ENCODE measurements at regions not wholly inside any gene's neighbourhood (a gene's known extent, or its start where the extent isn't known, plus 50 kb on each side); places are given as distances from the start of the nearest gene placed in this dataset.

DNA sequence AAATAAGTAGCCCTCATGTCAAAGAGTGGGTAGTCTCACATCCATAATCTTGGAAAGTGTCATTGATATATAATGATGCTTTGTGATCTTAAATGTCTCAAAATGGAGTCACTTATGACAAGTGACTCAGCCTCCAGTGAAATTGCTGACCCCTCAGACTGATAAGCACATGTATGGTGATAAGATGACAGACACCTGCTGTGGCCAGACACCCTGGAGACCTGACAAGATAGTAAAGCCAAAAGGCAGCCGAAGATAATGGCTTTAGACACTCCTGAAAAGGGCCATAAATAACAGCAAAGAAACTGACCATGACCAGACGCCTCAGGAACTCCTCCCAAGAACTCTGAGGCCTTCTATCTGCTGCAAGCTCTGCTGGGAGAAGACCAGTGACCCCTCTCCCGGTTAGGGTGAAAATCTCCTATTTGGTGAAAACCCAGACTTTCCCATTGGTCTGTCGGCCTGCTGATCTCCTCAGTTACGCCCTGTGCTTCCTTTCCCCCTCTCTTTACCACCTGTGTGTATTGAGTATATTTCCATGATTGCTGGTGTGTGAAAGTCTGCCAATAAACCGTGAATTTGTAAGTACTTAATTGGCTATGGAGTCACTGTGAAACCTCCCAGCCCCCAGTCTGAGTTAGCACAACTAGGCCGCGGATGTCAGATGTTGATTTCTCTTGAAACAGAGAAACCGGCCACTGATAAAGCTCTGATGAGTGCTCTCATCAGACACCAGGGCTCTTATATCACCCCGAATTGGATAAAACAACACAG is 226.7 kb upstream of the MYOCD start:
- DNase-seq (ENCODE audit: low read depth) = no peak

DNA sequence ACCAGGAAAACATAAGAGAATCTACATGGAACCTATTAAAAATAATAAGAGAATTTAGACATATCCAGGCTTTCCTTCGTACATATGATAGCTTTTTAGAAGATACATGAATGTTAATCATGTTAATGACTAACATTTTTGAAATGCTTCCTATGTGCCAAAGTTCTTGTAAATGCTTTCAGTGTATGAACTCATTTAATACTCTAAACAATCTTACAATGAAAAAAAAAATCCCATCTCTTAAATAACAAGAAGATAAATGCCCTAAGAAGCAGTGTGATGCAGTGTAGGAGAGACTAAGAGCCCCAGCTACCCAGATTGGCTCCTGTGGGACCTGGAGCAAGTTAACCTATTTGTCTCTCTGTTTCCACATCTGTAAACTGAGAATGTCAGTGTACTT is 220.4 kb upstream of the MYOCD start:
- no peak for DNase-seq (ENCODE audit: low read depth)

DNA sequence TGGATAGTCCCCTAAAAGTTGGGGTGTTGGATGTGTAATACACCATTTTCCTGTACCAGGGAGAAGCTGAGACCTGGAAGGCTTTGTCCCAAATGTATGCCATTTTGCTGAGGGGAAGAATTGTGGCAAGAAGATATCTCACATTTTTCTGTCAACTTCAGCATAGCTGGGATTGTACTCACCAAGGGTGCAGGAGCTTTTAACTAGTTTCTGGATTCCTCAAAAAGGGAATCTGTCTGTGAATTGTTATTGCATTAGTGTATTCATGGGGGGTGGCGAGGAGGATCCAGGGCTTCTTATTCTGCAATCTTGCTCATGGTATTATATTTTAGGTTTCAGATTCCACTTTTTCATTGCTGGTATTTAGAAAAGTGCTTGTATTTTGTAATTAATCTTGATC is 208.2 kb upstream of the MYOCD start:
- no peak for DNase-seq (ENCODE audit: low read depth)

DNA sequence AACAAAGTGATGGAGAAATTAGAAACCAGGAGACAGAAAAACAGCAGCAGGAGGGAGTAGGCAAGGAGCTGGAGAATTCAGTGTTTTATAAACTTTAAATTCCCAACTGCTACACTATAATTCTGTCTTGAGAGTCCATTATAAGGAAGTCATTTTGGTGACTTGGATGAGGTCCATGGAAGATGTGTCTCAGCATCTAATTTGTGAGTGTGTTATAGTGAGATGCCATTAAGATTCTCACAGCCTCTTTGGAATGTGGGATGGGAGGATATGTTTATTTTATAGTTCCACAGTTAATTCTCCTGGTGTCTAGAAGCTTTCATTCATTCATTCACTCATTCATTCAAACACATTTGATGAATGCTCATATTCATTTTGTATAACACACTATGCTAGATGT is 206.0 kb upstream of the MYOCD start:
- DNase-seq (ENCODE audit: low read depth) = no peak

DNA sequence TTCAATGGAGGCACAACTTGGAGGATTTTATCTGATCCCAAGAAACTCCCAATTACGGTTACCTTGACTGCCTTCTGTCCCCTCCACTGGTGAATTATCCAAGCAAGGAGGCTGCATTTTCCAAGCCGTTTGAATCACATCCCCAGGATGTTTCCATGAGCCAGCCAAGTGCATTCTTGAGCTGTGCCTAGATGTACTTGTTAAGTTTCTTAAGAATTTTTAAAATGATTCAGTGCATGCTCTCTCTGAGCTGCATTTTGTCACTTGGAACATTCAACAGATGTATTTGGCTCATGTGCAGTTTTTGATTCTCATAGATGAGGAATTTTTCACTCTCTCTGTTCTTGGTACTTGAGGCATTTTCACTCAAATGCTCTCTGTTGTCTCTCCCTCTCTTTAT is 202.6 kb upstream of the MYOCD start:
- DNase-seq (ENCODE audit: low read depth) = peak; percentile 19

DNA sequence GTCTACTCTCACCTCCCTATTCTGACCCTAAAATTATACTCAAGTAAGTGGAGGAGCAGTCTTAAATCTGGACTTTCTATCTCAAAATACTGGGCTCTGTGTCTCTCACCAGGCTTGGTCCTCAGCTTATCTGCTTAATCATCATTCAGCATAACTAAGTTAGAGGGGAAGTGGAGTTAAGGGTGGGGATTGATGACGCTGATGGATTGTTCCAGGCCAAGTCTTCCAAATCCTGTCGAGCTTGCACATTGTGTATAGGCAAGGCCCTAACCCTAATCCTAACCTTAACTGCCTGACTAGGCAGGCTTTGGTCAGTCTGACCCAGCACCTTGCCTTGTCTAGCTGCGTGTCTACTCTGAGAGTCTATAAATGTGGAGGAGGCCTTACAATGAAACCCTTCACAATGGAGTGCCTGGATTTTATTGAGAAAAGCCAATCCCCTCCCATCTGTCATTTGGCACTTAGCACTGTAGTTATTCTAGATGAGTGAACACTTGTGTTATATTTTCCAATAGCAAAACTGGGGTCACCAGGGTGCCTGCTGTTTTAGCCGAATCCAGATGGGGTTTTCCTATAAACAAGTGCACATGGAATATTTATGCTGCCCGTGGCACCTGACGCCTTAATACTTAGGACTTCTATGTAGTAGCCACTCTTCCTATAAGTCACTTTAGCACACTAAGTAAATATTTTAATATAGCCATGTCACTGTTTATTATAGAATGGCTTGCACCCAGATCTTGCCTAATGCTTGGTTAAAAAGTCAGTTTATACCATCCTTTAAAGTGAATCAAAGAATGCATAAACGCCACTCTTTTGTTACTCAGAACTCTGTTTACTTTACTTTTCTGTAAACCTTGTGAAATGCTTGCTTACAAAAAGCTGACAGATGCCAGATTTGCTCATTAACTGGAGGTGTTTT is 193.2 kb upstream of the MYOCD start:
- DNase-seq (ENCODE audit: low read depth) = no peak

DNA sequence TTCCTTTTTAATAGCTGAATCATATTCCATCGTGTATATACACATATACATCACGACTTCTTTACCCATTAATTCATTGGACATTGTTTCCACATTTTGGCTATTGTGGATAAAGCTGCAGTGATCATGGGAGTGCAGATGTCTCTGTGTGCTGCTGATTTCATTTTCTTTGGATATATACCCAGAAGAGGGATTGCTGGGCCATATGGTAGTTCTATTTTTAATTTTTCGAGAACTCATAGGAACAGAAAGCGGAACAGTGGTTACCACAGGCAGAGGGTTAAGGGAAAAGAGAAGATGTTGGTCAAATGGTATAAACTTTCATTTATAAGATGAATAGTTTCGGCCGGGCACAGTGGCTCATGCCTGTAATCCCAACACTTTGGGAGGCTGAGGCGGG is 187.4 kb upstream of the MYOCD start:
- DNase-seq (ENCODE audit: low read depth) = no peak

DNA sequence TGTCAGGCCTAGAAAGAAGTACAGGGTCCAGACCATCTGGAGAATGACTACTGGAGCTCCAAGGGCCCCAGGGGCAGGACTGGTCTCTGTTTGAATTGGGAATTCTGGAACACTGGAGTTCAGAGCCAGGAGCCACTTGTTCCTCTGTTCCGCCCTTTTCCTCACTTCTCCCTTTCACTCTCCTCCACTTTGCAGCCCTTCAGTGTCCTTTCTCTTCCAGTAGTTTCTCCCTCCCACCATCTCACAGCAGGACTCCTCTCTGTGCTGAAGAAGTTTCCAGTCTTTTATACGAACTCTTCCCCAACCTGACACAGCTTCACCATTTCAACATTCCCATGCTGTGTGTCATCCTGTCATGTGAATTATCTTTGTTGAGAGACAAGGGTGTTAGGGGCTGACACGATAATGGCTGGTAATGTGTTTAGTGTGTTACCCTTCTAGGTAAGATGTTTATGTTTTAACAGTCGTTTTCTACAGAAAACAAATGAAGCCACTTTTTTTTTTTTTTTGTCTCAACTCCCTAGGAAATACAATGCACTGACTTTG is 180.3 kb upstream of the MYOCD start:
- no peak for DNase-seq (ENCODE audit: low read depth)

DNA sequence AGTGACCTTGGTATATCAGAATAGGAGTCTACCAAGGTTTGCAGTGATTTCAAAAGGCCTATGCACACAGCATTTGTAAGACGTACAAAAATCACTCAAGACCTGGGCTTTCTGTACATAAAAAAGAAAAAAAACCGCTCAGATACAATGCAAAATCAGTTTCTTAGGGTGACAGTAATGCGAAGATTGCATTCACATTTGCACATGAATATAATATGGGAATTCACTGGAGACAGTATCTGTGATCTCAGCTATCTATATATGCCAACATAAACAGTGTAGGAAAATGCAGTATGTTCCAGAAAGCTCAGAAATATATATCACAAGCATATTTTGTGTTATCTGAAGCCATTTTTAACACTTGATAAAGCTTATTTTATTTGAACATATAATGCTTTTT is 176.4 kb upstream of the MYOCD start:
- no peak for DNase-seq (ENCODE audit: low read depth)

DNA sequence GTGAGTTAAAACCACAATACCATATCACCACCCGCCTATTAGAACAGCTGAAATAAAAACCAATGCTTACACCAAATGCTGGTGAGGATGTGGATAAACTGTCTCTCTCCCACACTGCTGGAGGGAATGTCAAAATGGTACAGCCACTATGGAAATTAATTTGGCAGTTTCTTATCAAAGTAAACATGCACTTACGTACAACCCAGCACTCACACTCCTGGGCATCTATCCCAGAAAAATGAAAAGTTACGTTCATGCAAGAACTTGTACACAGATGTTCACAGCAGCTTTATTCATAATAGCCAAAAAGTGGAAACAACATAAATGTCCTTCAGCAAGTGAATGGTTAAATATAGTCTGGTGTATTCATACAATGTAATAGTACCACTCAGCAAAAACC is 173.2 kb upstream of the MYOCD start:
- DNase-seq (ENCODE audit: low read depth) = peak; percentile 24

DNA sequence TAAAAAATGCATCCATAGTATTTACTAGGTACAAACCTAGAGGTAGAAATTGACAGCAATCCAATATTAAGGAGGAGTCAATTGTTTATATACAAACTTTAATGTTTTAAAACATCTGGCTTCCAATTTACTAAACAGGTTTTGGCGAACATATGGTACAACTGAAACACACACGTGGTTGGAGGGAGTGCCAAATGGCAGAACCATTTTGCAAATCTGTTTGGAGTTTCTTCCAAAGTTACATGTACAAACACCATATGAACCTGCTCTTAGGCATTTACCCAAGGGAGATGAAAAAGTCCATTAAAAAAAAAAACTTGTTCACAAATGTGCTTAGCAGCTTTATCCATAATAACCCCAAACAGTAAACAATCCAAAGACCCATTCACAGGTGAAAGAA is 159.8 kb upstream of the MYOCD start:
- DNase-seq (ENCODE audit: low read depth) = no peak

DNA sequence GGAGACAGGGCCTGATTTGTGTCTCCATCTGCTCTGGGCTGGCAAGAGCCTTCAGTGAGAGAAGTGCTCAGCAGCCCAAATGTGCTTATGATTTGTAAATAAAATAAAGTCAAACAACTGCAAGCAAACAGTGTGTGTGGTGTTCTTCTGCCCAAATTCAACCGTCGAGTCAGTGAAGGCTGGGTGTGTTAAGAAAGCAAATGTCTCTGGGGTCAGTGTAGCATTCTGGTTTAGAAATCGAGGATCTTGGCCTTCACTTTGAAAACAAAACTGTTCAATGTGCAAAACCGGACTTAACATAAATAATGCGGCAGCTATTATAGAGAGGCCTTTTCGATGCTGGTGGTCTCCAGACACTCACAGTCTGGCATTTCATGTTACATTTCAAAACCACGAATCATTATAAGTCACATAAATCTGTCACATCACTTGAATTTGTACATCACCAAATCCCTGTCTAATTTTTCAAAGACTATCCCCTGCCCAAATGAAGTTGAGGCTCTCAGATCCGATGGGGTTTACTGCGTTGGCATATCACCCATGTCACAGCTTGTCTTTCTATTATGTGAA is 158.6 kb upstream of the MYOCD start:
- DNase-seq (ENCODE audit: low read depth) = no peak

DNA sequence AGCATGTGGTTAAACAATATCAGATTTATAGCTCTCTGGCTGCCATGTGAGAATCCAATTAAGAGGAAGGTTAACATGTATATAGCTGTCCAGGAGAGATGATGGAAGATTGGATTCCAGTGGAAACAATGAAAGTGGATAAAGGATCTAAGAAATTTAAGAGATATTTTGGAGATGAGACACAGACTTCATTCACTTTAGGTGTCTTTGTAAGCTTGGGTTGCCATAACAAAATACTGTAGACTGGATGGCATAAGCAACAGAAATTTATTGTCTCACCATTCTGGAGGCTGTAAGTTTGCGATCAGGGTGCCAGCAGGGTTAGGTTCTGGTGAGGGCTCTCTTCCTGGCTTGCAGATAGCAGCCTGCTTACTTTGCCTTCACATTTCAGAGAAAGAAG is 155.9 kb upstream of the MYOCD start:
- no peak for DNase-seq (ENCODE audit: low read depth)

DNA sequence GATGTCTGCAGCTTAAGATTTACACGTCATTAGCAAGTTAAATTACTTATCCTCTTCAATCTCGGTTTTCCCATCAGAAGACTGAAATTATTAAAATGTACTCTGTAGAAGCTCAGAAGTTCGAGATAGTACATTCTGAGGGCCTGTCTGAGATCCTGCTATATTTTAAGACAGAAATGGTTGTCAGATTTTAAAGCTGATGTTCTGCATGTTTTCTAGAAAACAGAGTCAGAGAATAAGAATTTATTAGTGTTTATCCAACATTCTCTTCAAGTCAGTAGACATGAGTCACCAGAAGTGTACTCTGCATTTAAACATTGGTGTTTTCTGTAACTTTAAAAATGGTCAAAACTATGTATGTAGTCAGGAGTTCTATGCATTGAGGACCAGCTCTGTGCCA is 155.2 kb upstream of the MYOCD start:
- DNase-seq (ENCODE audit: low read depth) = no peak

DNA sequence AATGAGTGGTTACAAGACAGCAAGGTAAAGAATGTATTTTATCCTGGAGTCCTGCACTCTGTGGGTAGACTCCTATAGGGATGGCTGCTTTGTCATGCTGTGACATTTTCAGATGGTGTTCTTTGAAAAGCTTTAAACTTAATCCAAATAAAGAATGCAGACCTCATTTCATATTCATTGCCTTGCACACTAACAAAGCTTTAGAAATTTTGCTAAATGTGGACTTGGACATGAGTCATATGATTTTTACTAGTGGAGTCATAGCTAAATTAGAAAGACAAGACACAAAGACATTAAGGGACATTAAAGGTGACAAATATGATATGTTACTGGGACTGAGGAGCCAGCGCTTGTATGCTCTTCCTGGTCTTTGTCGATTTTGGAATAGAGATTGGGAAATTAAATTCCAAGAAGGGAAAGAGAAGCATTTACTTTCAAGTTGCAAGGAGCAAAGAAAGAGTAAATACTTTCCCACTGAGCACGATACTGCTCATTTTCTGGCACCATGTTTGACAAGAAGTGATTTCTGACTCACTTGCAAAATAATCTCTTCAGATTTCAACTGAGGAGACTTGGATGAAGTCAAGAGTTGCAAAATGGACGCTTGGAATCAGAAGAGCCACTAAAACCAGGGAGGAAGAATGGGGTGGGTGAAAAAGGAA is 152.9 kb upstream of the MYOCD start:
- DNase-seq (ENCODE audit: low read depth) = peak; percentile 15

DNA sequence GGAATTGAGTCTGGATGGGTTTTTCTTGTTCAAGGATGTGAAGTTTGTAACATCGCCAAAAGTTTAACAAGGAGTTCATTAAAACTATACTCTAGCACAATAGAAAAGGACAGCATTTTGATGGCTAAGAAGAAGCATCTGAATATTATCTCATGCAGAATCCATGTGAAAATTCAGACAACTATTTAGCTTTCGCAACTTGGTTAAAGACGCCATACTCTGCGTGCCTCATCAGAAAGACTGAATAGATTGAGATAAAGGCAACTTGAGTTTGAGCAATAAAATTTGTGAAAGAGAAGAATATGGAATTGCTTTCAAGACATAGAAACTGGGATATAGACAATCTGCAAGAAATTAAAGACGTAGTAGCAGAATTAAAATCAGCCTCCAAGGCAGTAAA is 151.1 kb upstream of the MYOCD start:
- no peak for DNase-seq (ENCODE audit: low read depth)

DNA sequence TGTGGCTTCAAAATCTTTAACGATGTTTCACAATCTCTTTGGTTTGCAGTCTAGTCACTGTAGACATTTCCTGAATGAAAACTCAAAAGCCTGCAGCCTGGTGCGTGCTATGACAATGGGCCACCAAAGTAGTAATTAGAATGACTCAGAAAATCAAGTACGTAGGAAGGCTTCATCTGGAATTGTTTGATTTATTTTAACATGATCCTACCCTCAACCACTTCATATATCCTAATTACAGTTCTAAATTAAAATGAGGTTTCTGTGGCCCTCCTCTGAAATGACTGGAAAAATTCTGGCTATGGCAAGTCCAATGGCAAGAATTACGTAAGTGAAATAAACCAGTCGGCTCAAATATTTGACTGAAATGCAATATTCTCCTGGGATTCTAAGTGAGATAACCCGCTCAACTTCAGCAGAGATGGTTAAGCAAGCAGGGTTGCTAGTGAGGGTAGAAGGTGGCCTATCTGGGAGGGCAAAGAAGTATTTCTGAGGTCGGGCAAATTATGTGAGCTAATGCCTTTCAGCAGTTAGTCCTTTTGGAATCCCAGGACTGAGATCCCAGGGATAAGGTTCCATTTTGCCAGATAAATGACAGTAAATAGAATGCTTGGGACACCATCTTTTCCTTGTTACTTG is 145.6 kb upstream of the MYOCD start:
- DNase-seq (ENCODE audit: low read depth) = peak; percentile 15

DNA sequence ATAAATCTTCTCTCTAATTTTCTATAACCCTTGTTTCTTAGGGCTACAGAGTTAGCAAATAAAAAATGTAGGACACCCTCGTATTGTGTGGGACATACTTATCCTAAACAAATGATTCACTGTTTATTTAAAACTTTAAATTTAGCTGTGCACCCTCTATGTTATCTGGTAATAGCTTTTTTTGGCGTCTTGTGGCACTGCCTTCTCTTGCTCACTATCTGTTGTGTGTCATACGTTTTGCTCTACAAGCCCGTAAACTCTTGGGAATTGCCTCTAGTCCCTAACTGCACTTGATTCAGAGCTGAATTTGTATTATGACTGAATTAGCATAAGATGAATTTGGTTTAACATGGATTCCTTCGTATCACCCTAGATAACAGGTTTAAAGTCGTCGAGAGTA is 144.3 kb upstream of the MYOCD start:
- no peak for DNase-seq (ENCODE audit: low read depth)

DNA sequence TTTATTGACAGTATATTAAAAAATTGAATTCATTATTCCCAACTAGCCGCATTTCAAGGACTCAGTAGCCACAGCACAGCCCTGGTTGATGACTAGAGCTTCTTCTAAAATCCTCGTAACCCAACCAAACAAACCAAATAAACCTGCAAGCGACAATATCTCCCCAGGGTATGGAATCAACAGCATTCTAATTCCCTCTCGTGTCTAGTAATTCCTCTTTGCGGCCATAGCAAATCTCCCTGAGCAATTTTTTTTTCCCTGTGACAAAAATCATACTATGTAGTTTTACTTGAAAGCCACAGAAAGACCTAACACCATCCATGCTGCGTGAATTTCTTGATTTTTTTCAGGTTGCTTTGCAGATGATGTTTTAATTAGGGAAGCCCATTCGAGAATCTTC is 143.4 kb upstream of the MYOCD start:
- no peak for DNase-seq (ENCODE audit: low read depth)

DNA sequence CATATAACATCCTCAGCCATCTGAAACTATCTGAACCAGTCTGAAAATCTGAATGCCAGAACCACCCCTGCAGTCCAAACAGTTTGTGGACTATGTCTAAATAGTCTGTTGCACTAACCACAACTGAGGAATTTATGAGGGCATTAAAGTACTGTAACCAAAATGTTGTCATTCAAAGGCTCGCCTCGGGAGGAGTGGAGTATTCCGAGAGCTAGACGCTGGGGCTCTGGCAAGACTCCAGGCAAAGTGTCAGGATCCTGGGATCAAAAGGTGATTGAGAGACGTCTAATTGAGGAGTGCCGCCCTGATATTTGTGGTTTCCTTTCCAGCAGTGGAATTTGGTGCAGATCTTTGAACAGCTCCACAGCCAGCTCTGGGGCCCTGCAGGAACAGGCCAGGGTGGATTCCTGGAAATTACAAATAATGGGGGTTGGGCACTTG is 142.9 kb upstream of the MYOCD start:
- DNase-seq (ENCODE audit: low read depth) = peak; percentile 9

DNA sequence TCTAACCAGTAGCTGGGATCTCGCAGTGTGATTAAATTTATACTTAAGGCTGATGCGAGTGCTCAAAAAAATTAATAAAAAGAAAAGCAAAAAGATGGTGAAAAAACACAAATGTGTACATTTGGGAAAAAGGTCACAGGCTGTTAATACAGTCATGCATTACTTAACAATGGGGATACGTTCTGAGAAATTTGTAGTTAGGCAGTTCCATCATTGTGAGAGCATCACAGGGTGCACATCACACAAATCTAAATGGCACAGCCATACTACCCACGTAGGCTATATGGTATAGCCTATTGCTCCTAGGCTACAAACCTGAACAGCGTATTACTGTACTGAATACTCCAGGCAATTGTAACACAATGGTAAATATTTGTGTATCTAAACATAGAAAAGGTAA is 142.4 kb upstream of the MYOCD start:
- no peak for DNase-seq (ENCODE audit: low read depth)

DNA sequence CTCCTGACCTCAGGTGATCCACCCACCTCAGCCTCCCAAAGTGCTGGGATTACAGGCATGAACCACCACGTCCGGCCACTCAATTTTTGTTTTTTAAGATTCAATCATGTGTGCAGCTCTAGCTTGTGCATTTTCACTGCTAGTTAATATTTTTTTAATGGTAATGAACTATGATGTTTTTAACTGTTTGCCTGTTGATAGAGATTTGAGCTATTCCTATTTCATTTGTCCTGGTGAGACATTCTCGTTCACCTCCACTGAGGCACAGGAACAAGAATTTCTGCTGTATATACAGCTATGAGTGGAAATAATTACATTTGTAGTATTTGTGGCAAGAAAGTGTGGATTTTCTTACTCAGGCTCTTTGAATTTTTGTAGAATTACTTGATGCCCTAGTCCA is 137.7 kb upstream of the MYOCD start:
- DNase-seq (ENCODE audit: low read depth) = no peak
